Head of caudate nucleus (tissue), 42 donors: ENCODE measurements at regions not wholly inside any gene's neighbourhood (a gene's known extent, or its start where the extent isn't known, plus 50 kb on each side); places are given as distances from the start of the nearest gene placed in this dataset.
"Not testable (repeated sequence)": the region's sequence is repeated elsewhere in the genome, so short reads cannot be mapped to it uniquely, and the experiment has no call there.

Experiments
- DNase-seq, 42 donors: peaks; one replicate each; pipeline versions ENCODE4 v3.0.0 to v3.0.0-alpha.2; 2020 to 2021; ENCODE audit warnings: mixed read lengths in 7 of 42
- intact Hi-C: fragments of 100-400 bp; cut with DNase I; formaldehyde crosslinking; loops from one replicate; pipeline ENCODE4 v1.15.0; 2022

DNA sequence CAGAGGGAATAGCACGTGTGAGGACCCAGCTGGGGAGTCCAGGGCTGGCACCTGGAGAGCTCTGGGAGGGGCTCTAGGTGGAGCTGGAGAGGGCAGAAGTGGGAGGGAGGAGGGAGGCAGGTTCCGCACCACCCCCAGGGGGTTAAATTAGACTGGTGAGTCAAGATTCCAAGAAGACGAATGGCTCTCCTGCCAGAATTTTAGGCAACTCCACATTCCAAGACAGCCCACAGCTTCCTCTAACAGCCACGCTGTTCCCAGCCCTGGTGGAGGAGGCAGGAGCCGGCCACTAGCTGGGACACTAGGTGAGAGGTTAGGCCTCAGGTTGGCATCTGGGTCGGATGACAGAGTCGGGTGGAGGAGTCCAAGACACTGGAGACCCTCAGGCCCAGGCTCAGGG, 60.2 kb downstream of the TFAP2C start:
- DNase-seq = no peak
- intact Hi-C loops = no loop called here

- no peak for DNase-seq
- intact Hi-C loops = no loop called here
Measured at GRCh38 chr20:56689852-56690485, 60.9 kb downstream of the TFAP2C start.

GRCh38 chr20:56690531-56691175, 61.5 kb downstream of the TFAP2C start:
- DNase-seq = no peak
- intact Hi-C loops = no loop called here

DNA sequence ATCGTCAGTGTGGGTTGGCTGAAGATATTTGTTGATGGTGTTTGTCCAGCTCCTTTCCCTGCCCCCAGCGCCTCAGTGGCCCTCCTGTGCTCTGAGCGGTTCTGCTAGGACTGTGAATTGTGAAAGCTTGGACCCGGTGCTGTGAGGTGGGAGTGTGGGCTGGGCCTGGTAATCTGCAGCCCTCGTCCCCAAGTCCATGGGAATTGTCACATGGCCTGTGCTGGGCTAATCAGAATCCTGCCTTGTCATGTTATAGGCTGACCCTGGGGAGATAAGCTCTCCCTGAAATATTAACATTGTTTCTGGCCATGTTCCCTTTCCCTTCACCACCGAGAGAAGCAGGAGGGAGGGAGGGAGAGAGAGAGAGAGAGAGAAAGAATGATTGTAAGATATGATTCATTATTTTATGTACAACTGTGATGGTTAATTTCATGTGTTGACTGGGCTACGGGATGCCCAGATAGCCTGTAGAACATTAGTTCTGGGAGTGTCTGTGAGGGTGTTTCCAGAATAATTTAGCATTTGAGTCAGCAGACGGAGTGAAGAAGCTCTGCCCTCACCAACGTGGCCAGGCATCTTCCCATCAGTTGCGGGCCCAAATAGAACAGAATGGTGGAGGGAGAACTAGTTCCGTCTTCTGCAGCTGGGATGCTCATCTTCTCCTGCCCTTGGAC, 62.4 kb downstream of the TFAP2C start:
- DNase-seq = no peak
- intact Hi-C loops = no loop called here

DNA sequence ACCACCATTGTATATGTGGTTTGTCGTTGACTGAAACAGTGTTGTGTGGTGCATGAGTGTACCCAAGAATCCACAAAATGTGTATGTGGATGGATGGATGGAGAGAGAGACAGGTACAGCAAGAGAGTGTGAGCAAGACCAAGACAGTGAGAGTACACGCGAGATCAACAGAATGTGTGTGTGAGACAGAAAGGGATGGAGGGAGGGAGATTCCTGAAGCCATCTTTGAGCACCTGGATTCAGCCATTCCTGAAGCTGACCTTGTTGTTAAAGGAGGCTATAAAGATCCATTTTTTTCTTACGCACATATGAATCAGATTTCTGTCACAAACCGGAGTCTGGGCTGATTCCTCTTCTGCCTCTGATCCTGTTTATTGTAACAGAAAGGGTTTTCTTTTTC, 64.1 kb downstream of the TFAP2C start:
- DNase-seq = no peak
- intact Hi-C loops = no loop called here

- intact Hi-C loops = no loop called here
Measured at GRCh38 chr20:56697476-56697875, 68.4 kb downstream of the TFAP2C start.

GRCh38 chr20:56698297-56698696, 69.2 kb downstream of the TFAP2C start:
- no peak for DNase-seq
- intact Hi-C loops = no loop called here

More at GRCh38 chr20:56697476-56697875, 68.4 kb downstream of the TFAP2C start:
- DNase-seq = no peak

DNA sequence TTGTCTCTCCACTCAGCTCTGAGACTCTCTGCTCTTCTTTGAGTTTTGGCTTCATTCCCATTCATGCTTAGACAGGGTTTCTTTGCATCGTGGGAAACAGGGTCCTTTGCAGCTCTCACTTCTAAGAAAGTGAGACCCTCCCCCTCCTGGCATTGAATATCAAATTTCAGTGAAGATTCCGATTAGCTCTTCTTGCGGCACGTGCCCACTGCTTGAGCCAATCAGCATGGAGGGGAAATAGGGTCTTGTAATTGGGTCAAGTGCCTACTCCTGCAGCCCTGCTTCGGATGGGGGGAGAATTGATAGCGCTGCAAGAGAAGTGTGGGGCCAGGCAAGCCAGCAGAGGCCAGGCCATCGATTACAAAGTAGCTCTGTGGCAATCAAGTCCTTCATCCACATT, 69.6 kb downstream of the TFAP2C start:
- DNase-seq = no peak
- intact Hi-C loops = no loop called here

- intact Hi-C loops = no loop called here
- DNase-seq = peak in 25 of 42 donors; percentile 7 to 70 (median 29)
Measured at GRCh38 chr20:56702931-56703840, 74.1 kb downstream of the TFAP2C start.

GRCh38 chr20:56706867-56707360, 77.8 kb downstream of the TFAP2C start:
- DNase-seq = no peak
- intact Hi-C loops = no loop called here

- no peak for DNase-seq
- intact Hi-C loops = no loop called here
Measured at GRCh38 chr20:56708991-56709390, 79.9 kb downstream of the TFAP2C start.

DNA sequence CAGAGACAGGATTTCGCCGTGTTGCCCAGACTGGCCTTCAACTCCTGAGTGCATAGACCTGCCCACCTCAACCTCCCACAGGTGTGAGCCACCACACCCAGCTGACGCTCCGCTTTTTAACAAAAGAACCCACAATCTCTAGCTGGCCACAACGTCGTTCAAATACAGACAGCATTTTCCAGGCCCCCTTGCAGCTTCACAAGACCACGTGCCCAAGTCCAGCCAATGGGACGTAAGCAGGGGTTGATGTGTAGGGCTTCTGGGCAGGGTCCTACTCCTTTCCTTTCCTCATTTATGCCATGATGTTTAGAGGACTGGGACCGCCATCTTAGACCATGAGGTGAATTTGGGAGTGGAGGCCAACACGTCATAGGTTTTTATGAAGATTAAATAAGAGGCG, 81.0 kb downstream of the TFAP2C start:
- intact Hi-C loops = no loop called here
- no peak for DNase-seq

GRCh38 chr20:56710577-56710976, 81.5 kb downstream of the TFAP2C start:
- DNase-seq, intact Hi-C loops: not testable (repeated sequence)

DNA sequence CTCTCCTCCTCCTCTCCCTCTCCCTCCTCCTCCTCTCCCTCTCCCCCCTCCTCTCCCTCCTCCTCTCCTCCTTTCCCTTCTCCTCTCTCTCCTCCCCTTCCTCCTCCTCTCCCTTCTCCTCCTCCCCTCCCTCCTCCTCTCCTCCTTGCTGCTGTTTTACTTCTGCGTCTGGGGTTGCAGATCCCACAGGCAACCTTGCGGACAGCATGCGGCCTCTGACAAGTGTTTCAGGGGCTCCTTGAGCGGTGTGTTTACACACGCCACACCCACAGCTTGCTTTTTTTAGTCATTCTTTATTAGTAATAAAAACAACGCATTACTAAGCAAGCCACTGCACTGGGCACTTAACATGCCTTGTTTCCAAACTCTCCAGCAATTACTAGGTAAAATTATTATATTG, 81.9 kb downstream of the TFAP2C start:
- DNase-seq = no peak

DNA sequence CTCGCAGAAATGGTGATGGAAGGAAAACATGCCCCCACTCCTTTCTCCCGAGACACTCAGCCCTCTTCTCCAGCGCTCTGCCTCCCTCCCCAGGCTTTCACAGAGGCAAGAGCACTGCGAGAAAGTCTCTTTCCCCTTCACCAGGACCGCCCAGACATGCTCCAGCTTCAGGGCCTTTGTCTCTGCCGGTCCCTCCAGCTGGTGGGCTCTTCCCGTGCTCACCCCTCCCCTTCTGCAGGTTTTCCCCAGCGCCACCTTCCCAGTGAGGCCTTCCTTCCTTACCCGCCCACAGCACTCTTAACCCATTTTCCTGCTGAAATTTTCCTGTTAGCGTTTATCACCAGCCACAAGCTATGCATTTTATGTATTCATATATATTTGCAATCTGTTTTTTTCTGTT, 86.2 kb downstream of the TFAP2C start:
- intact Hi-C loops = no loop called here
- DNase-seq = no peak

More for the DNA sequence above, 81.9 kb downstream of the TFAP2C start:
- intact Hi-C loops = no loop called here

DNA sequence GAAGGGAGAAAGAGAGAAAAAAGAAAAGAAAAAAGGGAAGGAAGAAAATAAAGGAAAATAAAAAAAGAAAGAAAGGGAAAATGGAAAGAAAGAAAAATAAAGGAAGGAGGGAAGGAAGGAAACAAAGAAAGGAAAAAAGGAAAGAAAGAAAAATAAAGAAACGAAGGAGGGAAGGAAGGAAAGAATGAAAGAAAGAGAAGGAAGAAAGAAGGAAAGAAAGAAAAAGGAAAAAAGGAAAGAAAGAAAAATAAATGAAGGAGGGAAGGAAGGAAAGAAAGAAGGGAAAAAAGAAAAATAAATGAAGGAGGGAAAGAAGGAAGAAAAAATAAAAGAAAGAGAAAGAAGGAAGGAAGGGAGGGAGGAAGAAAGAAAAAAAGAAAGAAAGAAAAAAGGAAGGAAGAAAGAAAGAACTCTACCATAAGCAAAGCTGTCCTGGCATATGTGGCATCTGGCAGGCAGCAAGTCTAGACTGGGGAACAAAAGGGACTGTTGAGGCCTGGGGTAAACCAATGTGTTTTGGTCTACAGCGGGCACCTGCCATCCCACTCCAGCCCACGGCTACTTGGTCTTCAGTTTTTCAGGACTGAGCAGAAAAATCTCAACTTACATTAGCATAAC, 86.9 kb downstream of the TFAP2C start:
- no peak for DNase-seq
- intact Hi-C loops = no loop called here

GRCh38 chr20:56716806-56717205, 87.7 kb downstream of the TFAP2C start:
- DNase-seq = no peak
- intact Hi-C loops = no loop called here

- intact Hi-C loops = no loop called here
- no peak for DNase-seq
Measured at GRCh38 chr20:56718816-56719215, 89.7 kb downstream of the TFAP2C start.

DNA sequence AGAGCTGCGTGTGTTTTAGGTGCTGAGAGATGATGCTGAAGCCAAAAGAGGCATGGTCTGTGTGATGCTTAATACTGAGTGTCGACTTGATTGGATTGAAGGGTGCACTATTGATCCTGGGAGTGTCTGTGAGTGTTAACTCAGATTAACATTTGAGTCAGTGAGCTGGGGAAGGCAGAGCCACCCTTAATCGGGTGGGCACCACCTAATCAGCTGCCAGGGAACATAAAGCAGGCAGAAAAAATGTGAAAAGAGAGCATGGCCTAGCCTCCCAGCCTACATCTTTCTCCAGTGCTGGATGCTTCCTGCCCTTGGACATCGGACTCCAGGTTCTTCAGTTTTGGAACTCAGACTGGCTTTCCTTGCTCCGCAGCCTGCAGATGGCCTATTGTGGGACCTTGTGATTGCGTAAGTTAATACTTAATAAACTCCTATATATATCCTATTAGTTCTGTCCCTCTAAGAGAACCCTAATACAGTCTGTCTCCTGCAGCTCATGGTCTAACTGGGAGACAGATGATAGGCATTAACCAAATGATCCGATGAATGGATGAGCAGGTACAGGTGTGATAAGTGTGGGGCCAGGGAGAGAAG, 91.6 kb downstream of the TFAP2C start:
- intact Hi-C loops = no loop called here
- no peak for DNase-seq
